ENCODE measurements at regions not wholly inside any gene's neighbourhood (a gene's known extent, or its start where the extent isn't known, plus 50 kb on each side); places are given as distances from the start of the nearest gene placed in this dataset.

GRCh38 chr15:89399238-89400115 is 64.9 kb upstream of the POLG start:
- DNase-seq: peak; percentile 50 to 88 (median 87)

DNA sequence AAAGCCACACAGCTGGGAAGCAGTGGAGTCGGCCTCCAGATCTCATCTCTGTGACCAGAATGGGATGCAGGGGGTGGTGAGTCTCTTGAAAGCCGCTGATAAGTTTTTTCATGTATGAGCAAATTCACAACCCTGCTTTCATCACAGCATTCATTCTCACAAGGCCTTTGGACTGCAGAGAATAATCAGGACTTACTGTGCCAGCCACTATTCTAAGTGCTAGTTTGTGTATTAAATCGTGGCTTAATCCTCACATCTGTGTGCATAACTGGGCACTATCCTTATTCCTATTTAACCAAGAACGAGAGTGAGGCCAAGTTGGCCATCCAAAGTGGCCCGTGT is 64.2 kb upstream of the POLG start:
- DNase-seq: no peak

DNA sequence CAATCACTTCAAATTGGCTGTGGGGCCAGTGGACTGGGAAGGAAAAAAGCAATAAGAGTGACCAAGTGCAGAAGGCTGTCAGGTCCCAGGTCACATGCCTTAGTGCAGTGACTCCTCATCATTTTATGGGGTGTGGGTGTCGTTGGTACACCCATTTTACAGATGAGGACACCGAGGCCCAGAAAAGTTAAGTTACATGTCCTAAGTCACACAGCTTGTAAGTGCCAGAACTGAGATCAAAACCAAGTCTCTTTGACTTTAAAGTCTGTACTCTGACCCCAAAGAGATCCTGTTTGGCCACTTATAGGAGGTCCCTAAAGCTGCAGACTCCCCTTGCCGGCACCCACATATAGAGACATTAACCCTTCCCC is 63.0 kb upstream of the POLG start:
- no peak for DNase-seq

DNA sequence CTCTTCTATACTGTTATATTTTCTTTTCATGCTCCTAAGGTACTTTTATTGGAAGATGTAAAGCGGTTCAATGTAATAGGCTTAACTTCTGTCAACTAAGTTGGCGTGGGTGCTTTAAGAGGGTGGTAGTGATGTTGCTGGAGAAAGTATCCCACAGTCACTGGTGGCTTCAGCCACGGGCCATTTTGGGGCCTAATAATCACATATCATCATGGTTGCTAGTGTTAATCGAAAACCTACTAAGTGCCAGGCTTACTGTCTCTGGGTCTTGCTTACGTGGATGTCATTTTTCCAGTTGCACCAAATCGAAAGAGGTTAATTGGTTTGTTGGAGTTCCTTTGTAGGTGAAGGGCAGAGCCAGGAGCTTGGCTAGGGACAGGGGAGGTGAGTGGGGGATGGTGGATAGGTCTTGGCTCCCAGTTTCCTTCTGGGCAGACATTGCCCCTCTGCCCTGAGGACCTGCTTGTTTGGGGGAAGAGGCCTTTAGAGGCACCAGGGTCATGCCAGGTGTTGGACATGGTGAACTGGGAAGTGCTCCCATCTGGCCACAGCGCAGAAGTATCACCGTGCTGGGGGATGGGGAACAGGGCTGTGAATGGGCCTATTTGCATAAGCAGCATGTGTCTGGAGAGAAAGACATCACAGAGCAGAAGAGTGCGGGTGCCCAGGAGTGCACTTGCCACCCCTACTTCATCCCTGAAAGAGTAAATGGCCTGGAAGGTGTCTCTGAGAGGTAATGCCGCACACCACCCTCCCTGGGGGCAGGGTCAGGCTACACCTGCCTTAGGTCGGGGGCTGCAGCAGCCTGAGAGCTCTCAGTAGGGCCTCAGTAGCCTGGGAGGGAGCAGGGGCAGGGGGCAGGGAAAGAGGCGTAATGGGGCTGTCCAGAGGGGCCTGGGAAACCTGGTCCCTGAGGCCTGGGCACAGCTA is 62.4 kb upstream of the POLG start:
- peak in 1 of 3 experiments; percentile 12 for DNase-seq

DNA sequence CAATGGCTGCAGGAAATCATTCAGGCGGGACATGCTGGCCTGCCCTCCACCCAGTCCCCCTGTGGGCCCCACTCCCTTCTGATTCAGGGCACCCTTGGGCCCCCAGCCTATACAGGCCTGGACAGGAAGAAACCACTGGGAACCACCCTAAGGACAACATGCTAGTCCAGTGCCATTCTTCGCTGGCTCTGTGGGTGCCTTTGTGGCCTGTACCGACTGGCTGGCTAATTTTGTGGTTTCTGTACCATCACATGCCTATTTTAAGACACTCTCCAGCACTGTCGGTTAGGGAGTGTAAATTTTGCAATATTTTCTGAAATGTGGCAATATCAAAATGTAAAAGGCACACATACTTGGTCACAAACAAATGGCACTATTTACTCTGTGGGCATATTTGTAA is 61.4 kb upstream of the POLG start:
- no peak for DNase-seq

DNA sequence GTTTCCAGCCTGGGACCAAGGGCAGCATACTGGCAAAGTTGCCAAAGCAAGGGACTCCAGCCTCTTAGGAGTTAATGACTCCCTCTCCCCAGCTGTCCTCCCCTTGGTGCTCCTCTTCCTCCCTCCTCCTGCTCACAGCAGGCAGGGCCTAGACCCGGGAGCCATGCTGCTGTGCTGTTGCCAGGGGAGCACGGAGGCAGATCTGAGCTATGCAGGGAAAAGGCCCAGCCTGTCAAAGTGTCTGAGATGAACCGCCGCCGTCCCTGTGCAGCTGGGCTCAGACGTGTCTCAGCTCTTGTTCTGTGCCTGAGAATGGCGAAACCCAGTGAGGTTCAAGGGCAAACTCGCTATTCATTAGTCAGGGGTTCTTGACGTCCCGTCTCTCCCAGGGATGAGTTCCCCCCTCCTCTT is 60.8 kb upstream of the POLG start:
- DNase-seq: no peak

- DNase-seq: no peak
These were observed 60.4 kb upstream of the POLG start for GRCh38 chr15:89395031-89395430.

DNA sequence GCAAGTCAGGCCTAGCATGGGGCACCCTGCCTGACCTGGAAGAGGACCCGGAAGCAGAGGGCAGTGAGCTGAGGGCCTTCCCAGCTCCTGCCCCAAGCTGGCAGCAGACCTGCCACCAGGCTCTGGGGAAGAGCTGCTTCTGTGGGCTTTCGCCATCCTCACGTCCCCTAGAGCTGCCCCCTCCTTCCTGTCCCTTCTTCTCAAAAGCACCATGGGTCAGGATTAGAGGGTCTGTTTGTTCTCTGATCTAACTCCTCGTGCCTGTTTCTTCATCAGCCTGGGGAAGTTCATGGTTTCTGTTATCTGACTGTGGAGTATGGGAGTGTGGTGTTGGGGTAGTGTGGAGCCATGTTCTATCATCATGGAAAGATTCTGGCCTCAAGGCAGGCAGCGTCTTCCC is 58.4 kb upstream of the POLG start:
- DNase-seq: no peak

DNA sequence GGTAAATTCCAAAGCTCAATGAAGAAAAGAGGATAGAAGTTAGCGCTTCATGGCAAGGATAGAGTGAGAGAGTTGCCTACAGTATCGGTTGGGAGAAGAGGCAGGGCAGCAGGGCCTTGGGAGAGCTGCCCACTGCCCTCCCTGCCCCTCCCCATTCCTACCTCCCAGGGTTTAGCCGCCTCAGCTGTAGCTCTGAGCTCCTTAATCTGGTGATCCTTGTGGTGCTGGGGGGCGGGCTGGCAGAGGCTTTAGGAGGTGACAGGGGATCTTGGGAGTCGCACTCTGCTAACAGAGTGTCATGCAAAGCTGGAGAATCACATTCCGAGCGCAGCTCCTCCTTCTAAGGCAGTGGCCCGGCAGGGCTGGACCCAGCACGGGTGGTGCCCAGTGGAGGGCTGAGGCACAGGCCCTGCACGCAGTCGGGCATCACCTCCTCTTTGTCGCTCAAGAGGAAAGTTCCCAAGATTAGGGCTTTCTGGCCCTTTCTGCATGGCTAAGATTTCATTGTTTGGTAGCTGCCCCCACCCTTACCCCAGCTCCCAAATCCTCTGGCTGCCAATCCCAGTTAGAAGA is 57.1 kb upstream of the POLG start:
- DNase-seq: no peak

DNA sequence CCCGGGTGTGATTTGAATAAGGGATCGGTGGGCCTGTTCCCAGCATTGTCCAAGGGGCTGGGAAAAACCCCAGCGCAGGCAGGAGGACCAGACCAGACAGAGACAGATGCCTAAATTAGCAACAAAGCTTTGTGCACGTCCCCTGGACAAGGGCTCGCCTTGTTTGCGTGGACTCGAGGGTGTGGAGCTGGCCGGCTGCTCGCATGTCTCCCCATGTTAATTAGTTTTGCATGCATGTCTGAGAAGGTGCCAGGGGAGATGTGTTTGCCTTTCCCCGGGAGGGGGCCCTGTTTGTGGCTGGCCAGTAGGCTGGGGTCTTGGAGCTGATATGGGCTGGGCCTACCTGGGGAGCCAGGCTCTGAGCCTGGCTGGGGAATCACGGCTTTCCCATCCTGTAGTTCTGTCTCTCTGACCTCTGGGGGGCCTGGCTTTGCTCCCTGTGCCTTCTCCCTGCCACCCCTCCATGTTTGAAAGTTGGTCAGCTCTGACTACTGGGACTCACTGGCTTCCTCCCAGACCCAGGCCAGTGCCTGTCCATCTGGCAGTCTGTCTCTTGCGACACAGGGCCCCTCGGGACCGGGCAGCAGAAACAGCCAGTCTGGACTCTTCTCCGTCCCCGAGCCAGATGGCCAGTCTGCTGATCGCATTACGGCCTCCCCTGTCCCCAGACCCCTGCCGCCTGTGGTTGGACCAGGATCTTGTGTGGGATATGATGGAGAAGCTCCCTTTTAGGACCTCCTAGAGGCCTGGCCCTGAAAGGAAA is 55.4 kb upstream of the POLG start:
- no peak for DNase-seq

DNA sequence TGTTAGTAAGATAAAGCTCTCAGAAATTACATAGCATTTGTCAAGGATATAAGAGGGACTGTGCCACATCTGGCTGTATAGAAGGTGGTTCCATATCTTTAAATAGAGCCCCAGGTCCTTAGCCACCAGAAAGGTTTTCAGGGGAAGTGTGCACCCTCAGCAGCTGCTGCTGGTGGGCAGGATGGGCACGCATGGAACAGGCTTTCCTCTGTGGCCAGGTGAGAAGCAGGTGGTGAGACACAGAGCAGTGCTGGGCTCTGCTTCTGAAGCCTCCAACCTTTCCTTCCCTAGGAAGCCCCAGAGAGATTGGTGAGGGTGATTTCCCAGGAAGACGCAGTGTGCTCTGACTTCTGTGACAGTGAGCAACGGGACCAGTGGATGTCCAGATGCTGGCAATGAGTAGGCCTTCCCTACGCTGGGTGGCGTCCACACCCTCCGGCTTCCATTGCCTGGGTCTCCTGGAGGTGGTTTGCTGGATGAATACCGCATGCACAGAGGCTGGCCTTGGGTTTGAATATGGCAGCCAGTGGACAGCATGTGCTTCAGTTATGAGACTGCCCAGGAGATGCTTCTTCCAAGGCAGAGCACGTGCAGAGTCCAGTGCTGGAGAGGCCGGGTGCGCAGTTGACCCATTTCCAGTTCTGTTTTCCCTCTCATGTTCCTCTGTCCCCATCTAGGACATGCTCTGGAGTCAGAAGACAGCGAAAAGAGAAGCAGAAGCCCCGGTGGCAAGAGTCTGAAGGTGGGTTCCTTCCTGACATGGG is 52.7 kb upstream of the POLG start:
- DNase-seq: no peak

GRCh38 chr15:89385596-89386331 is 51.1 kb upstream of the POLG start:
- DNase-seq: no peak
